NOMO-1 treated with DMSO at 0.1 percent for 48 hours (cell line): ENCODE measurements at regions not wholly inside any gene's neighbourhood (a gene's known extent, or its start where the extent isn't known, plus 50 kb on each side); places are given as distances from the start of the nearest gene placed in this dataset.

ENCODE experiments used
- DNase-seq: peaks from one replicate; lab custom pipeline; 2025; ENCODE audit not compliant: unreplicated experiment; lab: John Stamatoyannopoulos, UW

DNA sequence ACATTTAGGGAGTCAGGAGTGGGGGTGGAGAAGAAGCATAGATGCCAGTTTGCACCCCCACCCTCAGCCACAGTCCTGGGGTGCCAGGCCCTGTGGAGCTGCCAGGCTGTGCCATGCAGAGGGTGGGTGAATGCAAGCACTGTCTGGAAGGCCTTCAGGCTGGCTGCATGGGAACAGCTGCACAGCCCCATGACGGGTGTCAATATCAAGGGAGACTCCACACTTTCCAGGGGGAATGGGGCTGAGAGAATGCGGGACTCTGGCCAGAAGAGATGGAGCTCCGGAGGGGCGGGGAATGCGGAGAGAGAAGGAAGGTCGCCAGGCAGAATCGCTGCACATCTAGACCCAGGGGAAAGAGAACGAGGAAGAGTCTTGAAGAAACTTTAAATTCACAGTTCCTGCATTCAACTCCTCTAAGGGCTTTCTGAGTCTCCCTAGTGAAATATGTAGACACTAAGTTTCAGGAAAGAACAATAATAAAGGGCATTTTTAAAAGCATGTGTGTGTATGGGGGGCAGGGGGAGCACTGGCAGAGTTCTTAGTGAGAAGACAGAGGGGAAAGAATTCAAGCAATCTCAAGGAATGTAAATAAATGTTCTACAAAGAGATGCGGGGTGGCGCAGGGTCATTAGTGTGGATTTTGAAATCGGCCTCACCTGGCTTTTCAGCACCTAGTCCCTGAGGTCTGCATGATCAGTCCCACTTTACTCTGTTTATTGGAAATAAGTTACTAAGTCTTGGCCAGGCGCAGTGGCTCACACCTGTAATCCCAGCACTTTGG, 59.1 kb downstream of the BOD1 start:
- DNase-seq = no peak

DNA sequence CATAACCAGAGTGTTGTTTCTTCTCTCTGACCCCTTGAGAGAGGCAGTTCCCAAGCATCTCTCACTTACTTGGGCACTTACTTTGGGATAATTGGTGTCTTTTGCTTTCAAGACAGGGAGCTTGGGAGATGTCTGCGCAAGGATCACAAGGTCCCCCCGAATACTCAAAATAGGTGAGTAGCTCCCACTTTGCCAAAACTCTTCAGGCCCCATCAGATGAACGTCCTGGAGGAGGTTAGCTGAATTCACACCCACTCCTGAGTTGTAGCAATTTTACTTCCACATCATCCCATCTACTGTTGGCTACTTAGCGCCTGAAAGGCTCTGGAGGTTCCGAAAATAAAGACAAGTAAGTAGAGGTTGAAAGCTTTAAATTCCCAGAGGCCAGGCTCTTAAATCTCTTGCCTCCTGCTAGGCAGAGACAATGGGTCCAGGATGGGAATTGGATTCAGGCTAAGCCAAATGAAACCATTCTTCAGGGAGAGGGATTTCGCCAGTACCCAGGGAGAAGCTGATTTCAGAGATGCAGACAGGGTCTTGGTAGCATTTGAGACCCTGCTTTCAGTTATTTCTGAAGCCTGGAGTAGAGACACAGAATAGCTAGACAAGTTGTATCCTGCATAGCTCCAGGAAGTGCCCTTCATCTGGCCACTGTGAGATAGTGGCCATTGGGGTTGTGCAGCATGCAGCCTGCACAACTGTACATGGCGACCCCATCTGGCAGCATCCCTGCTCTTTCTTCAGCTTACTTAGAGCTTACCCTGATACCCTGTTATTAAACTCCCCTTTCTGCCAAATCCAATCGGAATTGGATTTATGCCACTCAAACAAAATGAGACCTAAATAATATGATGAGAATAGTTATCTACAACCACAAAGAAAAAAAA, 60.1 kb downstream of the BOD1 start:
- DNase-seq = no peak

DNA sequence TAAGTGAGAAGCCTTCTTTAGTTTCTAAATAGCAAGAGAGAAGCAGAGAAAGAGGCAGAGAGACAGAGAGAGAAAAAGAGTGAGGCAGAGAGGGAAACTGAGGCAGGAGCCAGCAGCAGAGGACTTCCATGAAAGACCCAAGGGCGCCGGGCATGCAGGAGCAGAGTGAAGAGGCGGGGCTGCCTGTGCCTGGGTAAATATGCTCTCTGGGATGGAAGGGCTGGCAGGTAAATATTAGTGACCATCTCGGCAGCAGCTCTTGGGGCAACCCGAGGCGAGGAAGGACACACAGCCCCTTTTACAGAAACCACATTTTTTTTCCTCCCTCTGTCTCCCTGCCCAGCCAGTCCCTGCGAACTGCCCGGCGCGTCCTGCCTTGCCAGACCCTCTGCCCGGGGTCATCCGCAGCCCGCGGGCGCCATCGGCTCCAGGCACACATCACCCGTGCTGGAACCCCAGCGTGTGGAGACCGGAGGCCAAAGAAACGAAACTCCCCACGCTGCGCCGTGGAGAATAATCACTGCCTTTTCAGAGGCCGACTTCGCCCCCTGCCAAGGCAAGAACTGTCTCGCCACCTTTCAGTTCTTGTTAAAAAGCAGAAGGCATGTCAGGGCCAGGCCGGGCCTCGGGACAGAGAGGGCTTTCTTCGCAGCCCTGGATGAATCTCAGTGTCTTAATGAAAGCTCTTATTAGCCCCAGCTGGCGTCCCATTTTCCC, 61.3 kb downstream of the BOD1 start:
- no peak for DNase-seq

GRCh38 chr5:173554038-173554955, 62.2 kb downstream of the BOD1 start:
- no peak for DNase-seq

GRCh38 chr5:173550641-173551040, 65.8 kb downstream of the BOD1 start:
- DNase-seq = no peak

DNA sequence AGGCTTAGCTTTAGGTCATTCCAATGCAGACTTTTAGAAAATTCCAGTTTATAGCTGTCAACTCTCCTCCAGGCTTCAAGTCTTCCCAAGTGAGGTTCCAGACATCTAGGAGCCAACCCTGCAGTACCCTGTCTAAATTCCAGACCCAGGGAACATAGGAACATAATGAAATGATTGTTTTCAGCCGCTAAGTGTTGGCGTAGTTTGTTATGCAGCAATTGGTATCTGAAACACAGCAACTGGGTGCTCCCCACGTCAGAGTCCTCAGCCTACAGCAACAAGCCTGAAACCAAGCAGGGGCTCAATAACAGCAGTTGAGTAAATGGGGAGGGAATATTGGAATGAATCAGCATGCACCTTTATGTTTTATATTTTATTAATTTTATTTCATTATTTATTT, 66.8 kb downstream of the BOD1 start:
- DNase-seq = no peak

DNA sequence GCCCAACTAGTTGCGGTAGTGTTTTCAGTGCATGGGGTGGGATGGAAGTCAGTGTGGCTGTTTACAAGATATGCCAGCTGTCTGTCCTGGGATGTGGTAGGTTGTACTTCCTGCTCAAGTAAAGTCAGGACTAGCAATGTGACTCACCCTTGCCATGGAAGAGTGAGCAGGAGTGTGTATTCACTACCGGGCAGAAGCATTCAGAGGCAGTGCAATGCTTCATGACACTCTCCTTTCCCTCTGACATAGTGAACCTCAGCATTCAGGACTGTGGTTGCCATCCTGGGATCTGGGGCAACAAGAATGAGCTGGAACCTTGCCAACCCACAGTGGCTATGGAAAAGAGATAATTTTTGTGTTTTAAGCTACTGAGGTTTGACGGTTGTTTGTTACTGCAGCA, 68.9 kb downstream of the BOD1 start:
- no peak for DNase-seq

- DNase-seq = no peak
Measured at GRCh38 chr5:173542964-173543363, 73.5 kb downstream of the BOD1 start.

- DNase-seq = no peak
Measured at GRCh38 chr5:173542159-173542558, 74.3 kb downstream of the BOD1 start.

- no peak for DNase-seq
Measured at GRCh38 chr5:173538654-173539053, 77.8 kb downstream of the BOD1 start.

- DNase-seq = no peak
Measured at GRCh38 chr5:173538018-173538417, 78.4 kb downstream of the BOD1 start.

- no peak for DNase-seq
Measured at GRCh38 chr5:173537228-173537627, 79.2 kb downstream of the BOD1 start.

DNA sequence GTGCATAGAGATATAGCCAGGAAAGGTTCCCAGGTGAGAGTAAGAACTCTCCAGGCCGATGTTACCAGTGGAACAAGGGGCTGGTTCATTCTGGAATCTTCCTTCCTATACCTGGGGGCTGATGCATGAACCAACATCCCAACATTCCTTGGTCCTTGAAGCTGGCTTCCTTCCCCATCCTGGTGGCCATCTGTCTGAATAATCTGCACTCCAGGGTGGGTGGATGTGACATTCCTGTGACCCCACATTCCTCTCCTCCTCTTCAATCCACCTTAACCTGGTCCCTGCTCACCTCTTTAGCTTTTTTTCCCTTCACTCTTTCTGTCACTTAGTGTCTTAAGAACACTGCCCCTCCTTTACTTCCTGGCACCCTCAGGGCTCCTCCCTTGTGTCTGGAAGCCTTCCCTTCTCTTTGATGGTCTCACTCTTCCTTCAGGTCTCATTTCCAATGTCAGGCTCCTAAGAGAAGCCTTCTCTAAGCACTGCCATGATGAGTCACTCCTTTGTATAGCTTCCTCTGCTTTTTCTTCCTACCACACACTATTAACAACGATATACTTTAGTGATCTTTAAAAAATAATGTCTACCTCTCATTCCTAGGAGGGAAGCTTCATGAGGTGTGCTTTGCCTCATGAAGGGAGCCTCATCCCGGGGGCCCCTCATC, 80.3 kb downstream of the BOD1 start:
- DNase-seq = no peak

DNA sequence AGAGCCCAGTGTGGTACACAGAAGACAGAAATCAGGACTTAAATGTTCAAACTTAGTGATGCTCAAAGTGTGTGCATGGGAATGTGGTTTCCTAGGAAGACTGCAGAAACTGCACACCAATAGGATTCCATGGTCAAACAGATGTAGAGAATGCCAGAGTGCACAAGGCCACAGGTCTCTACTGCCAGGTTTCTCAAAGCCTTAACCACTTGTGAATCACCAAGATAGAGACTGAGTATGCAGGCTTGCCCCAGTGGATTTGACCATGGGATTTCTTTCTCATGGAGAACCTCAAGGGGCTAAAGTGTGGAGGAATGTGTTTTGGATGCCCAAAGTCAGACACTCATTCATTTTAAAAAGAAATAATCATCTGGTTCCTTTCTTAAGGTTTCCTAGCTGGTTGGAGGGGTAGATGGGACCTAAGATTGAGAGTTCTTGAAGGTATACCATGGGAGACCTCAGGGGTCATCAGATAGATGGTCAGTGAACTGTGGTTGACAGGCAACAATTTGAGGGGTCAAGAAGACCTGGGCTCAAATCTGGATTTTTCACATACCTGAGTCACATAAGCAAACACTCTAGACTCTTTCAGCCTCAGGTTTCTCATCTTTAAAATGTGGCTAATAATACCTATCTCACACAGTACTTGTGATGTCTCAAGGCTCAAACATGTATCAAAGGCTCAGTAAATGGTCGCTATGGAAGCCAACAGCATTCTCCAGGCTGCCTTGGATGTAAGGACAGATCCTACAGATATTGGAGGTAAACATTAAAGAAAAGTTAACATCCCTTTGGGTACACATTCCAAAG, 81.1 kb downstream of the BOD1 start:
- DNase-seq = no peak

DNA sequence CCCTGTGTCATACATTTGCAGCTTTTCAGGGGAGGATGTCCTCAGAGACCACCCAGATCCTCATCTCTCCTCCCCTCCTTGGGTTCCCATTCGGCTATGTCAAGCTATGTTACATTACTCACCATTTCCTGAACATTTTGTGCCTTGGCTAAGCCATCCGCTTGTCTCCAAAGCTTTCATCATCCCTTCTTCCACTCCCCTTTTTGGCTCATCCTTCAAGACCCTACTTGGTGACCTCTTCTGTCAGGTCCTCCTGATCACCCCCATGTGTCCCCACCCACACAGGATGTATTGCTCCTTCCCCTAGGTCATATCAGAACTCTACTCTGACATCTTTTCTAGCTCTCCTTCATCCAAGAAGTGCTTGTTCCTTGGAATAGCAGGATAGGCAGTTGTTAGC, 81.8 kb downstream of the BOD1 start:
- no peak for DNase-seq

DNA sequence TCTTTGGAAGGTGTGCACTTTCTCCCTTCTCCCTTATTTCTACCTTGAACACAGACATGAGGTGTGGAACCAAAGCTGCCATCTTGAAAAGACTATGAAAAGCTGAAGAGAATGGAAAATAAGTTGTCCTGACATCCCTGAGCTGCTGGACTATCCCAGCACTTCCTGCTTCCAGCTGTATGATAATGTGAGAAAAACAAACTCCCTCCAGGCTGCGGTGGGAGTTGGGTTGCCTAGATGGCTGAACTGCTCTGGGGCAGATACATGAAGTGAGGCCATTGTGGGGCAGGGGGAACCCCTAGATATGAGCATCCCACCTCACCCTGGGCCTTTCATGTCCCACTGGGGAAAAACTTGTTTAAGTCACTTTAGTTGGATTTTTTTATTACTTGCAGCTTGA, 82.4 kb downstream of the BOD1 start:
- DNase-seq = no peak

GRCh38 chr5:173532689-173533250, 83.7 kb downstream of the BOD1 start:
- no peak for DNase-seq

GRCh38 chr5:173531863-173532262, 84.6 kb downstream of the BOD1 start:
- no peak for DNase-seq

DNA sequence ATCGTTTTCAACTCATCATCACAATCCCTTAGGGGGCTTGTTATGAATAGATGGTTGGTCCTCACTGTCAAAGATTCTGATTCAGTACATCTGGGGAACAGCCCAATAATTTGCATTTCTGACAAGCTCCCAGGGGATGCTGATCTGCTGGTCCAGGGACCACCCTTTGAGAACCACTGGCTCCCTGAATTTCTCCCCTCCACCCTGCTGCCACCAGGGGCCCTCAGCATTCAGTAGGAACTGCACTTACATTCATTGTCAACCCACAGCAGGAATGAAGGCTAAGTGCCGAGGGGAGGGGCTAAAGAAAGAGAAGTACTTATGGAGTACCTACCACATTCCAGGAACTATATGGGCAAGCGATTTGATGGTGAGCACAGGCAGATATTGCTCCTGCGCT, 85.9 kb downstream of the BOD1 start:
- DNase-seq = no peak
